HG03354 (cell line): ENCODE measurements at regions not wholly inside any gene's neighbourhood (a gene's known extent, or its start where the extent isn't known, plus 50 kb on each side); places are given as distances from the start of the nearest gene placed in this dataset.

Experiments used
- ATAC-seq: cut with Tn5 transposase; IDR thresholded peaks from one replicate; pipeline ENCODE4 v1.9.1; 2021; ENCODE audit warnings: mild to moderate bottlenecking; ENCODE audit not compliant: unreplicated experiment, poor library complexity, severe bottlenecking

DNA sequence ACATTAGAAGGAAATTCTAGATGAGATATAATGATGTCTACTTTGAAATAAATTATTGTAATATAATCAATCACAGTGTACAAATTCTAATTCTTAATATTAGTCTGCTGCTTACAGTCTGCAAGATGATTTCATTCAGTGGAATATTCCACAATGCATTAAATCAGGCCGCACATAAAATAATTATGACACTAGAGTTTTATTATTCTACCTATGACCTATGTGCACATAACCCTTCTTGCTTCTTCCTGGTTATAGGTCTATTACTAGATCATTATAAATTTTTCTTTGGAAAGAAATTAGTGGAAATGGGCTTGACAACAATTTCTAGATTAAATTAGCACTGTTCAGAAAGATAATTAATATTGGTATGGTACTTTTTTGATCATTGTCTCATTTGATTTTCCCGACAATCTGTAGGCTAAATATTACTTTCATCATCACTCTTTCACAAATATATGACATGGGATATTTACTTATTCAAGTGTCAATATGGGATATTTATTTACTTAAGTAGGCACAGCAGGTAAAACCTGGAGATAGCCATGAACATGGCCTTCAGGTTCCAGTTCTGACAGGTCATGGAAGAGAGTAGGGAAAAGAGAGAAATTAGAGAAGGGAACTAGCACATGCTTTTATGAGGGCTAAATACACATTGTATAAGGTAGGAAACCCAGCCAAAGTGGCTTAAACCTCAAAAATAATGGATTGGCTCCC, 476.4 kb downstream of the TOX3 start:
- no peak for ATAC-seq

DNA sequence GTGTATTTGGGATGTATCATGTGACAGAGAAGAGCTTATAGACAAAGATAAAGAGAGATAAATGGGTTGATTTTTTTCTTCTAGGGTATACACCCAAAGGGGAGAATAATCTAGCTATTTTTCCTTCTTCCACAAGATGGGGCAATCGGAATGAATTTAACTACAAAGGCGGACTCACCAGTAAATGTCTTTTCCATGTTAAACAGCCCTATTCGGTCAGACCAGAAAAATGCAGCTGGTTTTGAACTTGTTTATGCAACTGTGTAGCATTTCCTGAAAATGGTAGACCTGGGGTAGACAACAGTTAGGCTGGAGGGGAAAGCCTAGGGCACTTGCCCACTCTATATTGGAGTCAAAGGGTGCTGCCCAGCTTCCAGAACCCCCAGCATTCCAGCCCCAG, 477.1 kb downstream of the TOX3 start:
- no peak for ATAC-seq

DNA sequence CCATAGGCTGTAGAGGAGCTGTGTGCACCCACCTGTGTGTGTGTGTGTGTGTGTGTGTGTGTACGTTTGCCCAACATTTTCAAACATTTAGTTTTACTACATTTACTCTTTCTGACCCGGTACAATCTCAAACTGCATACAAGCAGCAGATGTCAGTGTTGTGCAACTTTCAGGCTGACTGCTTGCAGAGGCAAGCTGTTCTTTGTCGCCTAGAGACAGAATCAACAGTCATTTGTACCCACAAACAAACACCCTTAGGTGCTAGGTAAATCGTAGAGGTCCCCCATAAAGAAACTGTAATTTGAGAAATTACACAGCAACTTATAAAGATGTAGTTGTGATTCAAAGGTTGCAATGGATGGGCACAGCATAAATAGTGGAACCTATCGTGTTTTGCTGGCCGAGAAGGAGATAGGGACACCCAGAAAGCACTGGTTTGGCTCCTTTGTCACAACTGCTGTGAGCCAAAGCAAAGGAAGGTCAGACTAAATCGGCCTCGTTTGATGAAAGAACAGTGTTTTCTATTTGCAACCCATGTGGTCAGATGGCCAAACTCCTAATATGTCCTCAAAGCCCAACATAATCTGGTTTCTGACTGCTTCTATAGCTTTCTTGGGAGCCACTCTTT, 478.4 kb downstream of the TOX3 start:
- ATAC-seq = no peak

DNA sequence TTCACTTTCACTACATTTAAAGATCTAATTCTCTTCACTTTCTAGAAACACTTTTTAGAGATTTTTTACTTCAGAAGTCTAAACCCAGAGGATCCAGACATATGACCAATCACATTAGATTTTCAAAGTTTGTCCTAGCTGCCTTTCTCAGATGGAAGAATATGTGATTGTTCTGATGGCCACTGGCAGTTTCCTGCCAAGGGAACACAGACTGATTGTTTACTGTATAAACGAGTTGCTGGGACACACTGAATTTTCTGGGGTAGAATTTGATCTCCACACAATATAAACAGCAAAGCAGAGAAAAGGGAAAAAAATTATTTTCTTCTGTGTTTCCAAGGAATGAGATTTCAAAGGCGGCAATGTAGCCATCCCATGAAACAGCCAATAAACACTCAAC, 480.0 kb downstream of the TOX3 start:
- no peak for ATAC-seq

DNA sequence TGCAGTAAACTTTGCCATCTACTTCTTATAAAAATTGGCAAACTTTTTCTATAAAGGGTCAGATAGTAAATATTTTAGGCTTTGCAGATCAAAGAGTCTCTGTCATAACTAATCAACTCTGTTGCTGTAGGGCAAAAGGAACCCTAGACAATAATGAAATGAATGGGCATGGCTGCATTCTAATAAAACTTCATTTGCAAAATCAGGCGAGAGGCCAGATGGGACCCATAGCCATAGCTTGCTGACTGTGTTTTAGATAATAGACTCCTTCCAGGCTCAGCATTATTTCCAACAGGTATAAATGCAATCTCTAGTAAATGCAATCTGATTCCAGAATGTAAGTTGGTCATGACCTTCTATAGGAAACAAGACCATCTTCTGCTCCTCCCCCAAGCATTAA, 490.7 kb downstream of the TOX3 start:
- ATAC-seq = no peak

DNA sequence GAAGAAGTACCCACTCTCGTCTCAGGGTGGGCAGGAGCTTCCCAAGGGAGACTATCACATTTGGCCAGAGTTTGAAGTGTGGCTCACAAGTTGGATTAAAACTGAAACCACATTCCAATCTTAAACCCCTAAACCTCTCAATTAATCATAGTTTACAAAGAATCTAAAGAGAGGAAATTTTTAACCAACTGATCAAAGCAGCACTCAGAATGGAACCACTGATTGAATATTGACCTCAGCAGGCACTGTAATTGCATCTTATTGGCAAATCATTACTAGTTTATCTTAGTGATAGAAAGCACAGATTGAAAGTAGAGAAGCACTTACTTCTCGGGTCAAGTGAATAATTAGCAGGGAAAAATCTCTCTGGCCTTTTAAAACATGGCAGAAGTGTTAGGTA, 491.6 kb downstream of the TOX3 start:
- ATAC-seq = no peak

DNA sequence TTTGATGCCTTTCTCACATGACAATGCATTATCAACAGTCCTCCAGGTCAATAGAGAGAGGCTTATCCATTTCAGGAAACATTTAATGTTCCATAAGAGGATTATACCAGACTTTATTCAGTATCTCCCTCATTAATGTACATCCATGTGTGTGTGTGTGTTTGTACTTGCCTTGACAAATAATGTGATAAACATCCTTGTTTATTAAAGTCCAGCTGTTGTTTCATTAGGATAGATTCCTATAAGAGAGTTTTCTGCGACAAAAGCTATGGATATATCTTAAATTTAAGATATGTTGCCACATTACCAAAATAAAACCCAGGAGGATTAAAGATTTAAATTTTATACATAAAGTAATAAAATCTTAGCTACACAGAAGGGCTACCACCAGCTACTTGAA, 492.6 kb downstream of the TOX3 start:
- ATAC-seq = no peak

DNA sequence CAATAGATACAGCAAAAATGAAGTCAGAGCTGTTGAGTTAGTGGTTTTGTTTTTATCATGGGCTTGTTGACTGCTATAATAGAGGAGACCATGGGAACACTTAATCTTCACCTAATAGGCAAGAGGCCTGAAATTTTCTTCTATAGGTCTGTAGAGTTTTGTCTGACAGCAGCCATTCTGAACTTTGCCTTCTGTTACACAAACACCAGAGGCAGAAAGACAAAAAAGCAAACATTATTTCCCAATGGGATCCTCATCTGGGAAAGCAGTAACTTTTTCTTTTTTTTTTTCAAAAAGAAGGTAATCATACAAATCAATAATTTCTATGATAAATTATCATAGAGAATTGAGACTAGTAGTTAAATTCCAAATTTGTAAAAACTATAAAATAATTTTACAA, 494.1 kb downstream of the TOX3 start:
- no peak for ATAC-seq

DNA sequence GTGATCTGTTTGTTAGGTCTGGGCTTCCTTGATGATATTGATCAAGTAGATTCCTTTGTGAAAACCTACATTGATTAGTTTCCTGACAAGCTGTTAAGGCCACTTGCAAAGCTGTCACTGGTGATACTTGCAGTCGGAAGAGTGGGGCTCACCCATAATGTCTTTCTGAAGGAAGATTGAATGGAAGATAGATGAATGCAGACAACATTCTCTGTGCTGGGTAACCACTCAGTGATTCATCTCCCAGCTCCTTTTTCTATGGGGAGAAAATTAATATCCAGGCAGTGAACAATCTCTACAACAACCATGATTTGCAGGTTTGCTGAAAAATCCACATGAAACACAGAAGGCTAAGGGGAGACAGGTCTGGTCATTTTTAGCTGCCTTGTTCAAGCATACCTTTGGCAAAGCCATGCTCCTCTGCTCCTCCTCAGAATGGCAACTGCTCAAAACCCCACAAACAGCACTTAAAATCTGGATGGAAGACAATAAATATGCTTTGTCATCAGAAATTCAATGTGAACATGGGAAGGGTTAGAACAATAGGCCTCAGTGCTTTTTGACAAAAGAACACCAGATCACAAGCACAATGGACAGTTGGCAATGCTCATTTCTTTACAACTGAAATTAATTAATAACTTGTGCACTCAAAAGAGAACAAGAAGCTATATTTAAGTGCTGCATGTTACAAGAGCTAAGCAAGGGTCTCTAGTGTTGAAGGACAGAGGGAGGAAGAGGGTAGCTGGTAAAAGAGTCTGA, 495.4 kb downstream of the TOX3 start:
- ATAC-seq = no peak

DNA sequence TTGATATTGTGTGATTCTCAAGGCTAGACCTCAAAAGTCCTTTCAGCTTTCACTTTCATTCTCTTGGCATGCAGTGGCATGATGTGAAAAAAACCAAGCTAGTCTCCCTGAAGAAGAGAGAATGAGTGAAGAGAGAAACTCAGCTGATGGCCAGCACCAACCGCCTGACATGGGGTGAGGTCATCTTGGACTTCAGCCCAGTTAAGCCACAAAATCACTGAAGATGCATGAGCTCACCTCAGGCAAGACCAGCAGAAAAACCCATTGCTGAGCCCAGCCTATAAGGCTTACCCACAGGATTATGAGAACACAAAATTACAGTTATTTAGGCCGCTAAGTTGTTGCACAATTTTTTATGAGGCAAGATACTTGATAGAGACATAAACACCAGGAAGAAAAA, 496.5 kb downstream of the TOX3 start:
- no peak for ATAC-seq

DNA sequence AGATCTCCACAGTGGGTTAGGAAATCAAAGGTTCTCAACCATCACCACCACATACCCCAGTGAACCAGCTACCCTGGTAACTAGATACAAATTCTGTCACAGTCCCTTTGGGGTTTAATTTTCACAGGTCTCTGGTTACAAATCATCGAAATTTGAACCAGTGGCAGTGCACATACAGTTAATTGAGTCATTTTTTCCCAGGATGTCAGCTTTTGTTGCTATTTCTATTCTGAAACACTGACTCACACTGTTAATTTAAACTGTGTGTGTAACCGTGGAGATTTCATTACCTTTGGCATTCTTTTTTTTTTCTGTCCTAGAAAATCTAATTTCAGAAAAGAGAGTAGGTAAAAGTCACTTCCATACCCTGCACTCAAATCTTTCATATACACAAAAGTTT, 511.5 kb downstream of the TOX3 start:
- ATAC-seq = no peak

DNA sequence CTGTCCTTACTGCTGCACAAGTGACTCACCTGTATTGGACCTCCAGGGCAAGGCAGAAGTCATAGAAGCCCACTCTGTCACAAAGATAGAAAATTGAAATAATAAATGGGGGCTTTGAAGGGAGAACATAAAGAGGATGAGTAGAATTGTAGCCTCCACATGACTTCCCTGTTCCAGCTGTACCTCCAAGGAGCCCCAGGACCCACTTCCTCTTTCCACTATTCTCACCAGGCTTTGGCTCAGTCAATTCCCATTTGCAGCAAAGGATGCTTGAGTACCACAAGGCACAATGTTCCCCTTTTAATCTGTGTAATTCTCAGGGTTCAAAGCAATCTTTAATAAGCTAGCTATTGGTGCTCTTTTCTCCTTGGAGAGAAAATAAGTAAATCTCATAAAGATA, 512.1 kb downstream of the TOX3 start:
- ATAC-seq = no peak

DNA sequence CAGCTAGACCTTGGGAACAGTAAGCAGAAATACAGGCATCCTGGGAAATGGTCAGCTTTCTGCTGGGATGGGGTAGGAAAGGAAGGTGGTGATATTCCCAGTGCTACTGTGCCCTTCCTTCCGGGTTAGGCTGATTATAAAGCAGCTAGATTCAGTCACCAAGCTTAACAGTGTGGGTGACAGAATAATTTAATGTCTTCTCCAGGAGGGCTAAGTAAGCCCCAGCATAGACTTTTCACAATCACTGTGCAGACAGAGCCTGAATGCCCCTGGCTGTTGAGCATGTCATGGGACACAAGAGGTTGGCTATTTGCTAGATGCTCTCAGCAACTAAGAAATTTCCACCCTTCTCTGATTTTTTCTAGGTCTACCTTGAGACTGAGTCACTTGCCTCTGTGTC, 513.0 kb downstream of the TOX3 start:
- ATAC-seq = no peak

DNA sequence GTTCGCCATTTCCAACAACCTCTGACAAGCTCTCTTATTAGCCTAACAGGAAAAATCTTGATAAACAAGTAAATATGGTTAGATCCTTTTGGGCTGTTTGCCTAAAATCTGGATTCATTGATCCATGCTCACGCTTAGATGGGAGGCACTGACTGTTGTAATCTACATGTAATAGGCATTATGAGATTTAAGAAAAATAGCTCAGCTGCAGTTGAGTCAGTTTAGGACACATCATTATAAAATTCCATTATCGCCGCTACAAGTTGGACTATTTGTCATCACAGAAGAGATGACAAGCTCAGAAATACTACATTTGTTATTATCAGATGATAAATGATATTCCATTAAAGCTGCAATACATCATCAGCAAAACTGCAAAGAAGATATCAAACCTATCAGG, 524.0 kb downstream of the TOX3 start:
- ATAC-seq = no peak

DNA sequence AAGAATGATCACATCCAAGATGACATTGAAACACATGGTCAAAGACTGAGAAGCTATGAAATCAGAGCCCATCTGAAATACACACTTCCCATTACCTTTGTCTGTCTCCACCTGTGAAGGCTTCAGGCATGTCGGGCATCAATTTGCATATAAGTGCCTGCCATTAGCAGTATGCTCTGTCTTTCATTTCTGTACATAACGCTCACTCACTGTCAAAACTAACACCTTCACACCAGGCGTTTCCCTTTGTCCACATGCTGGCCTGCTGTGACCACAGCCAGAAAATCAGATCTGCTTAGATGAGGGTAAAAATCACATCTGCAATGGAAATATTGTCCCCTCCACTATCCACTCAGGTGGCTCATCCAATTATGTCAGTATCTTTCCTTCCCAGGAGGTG, 524.8 kb downstream of the TOX3 start:
- ATAC-seq = no peak

DNA sequence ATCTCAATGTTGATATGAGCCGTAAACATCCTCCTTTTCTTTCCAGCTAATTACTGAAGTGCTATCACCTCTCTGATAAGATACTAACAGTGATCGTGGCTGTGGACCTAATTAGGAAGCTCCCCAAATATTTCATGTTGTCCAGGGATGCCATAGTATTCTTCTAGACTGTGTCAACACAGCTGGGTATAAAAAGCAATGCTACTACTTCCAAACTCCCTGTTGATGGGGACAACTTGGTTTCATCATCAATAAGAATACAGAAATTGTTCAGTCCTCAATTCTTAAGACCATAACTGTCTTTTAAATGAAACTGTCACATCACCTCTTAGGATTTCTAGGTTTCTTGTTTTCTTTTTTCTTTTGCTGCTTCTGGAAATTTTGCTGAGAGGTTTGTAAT, 530.6 kb downstream of the TOX3 start:
- no peak for ATAC-seq

DNA sequence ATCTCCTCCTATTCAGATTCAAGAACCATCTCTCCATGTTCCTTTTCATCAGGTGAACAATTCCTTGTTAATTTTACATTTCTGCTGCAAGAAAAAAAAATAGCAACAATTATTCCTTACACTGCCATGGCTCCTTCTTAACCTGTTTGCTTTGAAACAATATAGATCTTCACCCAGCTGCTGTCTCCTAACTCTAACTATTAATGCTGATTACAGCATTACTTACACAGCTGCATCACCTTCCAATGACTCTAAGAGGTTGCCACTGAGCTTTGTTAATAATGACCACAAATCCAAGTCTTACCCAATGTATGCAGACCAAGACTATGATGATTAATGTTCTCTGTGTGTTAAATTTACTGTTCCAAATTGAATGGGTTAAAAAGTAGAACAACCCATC, 541.4 kb downstream of the TOX3 start:
- ATAC-seq = no peak

DNA sequence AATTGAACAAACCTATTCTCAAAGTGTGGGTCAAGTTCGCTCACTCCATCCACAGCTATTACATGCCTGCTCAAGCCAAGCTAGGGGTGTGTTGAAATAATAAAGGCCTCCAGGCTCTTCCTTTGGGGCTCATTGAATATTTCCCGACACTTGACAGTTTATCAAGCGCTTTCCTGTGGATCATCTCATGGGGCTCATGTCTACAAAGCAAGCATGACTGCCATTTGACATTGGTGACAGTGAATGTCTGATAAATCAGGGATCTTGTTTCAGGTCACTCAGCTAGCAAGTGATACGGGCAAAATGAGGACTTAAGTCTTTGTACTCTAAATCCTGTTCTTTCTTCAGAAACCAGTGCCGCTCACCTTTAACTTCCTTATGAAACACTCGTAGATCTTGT, 542.6 kb downstream of the TOX3 start:
- ATAC-seq = no peak

DNA sequence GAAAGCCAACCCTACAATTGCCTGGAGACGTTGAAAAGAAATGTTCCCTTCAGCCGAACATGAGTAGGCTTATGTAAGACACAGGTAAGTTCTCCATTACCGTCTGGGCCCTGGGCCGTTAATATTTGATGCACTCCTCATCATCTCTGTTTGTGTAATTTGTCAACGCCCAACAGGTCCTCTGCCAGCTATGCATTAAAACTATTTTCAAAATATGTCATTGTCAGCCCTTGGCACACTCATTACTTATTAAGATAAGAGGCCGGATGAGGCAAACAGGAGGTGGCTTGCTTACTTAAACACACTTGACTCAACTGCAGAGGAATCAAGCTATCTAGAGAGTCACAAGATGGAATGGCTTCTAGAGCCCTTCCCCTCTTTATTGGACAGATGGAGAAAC, 544.9 kb downstream of the TOX3 start:
- no peak for ATAC-seq

DNA sequence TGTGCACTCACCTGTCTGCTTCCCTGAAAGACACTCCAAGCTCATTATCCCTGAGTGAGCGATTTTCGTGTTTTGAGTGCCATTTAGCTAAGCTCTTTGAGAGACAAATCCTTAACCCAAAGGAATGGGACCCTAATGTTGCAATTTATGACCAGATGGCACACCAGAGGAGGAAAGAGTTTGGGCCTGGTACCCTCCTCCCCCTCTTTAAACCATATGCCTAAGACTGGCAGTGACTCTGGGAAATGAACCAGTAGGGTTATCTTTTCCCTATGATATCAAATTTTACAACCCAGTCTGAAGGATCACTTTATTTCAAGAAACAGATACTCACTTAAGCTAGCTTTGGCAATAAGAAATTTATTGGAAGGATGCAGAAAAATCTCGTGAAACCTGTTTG, 550.4 kb downstream of the TOX3 start:
- no peak for ATAC-seq

DNA sequence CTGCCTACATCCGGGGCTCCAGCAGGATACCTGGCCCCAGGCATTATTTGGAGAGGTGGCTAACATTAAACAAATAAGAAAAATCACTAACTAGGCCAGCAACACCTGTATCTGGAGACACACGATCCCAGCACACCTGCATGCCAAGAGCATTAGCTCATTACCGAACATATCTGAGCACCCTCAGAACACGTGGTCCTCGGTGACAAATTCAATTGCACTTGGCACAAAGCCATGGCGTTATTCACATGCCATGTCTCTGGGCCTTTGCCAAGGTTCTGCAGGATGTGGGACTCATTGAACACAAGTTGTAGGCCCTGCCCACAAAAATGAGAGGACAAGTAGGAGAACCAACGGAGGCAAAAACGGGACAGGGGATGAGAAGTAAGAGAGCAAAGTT, 552.3 kb downstream of the TOX3 start:
- ATAC-seq = no peak
